HG02678 (cell line): ENCODE measurements at regions not wholly inside any gene's neighbourhood (a gene's known extent, or its start where the extent isn't known, plus 50 kb on each side); places are given as distances from the start of the nearest gene placed in this dataset.

Source experiments
- ATAC-seq: cut with Tn5 transposase; IDR thresholded peaks from one replicate; pipeline ENCODE4 v1.9.1; 2021; ENCODE audit warnings: mild to moderate bottlenecking, moderate library complexity; ENCODE audit not compliant: unreplicated experiment

GRCh38 chr13:89910166-89910565 is 1437.3 kb upstream of the MIR17HG start:
- no peak for ATAC-seq

GRCh38 chr13:89916551-89916950 is 1430.9 kb upstream of the MIR17HG start:
- no peak for ATAC-seq

DNA sequence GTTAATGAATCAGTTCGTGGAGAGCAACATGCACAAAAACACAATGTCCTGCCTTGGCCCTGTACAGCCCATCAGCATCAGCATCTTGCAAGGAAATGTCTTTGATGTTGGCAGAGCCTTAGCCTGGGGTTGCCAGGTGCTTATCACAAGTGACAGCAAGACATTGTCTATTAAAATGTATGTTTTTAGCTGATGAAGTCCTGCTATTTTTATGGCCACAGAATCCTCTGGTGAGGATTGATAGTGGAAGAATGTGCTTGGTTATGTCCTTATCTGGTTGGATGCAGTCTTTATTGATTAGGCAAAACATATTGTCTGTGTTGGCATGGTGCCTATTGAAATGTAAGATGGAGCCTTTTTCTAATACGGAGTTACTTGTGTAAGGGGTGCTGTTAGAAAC is 1427.0 kb upstream of the MIR17HG start:
- no peak for ATAC-seq

GRCh38 chr13:89923052-89923451 is 1424.4 kb upstream of the MIR17HG start:
- ATAC-seq = no peak

GRCh38 chr13:89923736-89924135 is 1423.8 kb upstream of the MIR17HG start:
- no peak for ATAC-seq

DNA sequence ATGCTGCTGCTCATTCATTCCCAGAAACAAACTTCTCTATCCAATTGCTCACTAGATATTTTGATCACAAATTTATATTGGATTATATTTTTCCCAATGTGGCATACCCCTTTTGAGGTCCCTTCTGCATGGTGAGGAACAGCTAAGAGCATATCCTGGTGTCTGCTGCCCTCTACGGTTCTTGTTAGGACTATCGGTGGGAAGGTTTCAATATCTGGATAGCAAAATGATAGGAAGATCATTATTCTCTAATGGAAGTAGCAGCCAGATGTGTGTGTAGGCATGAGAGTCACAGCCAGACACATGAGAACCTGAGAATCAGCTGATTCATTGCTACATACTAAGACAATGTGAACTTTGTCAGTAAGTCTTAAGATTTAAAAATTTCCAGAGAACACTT is 1422.4 kb upstream of the MIR17HG start:
- no peak for ATAC-seq

DNA sequence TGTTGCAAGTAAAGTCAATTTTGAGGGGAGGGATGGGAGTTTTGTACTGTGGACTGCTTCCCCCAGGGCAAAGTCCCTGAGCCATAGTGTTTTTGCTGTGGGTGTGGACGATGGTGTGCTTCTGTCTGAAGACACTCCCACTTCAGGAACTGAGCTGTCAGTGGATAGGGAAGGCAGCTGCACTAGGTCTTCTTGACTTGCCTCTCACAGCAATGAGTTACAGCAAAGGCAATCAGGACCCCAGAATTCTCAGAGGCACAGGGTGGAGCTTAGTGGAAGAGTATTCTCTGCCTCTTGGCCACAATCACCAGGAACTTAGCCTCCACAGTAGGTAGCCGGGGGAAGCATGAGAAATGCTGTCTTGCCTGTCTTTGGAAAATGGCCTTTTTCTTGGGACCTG is 1416.6 kb upstream of the MIR17HG start:
- no peak for ATAC-seq

DNA sequence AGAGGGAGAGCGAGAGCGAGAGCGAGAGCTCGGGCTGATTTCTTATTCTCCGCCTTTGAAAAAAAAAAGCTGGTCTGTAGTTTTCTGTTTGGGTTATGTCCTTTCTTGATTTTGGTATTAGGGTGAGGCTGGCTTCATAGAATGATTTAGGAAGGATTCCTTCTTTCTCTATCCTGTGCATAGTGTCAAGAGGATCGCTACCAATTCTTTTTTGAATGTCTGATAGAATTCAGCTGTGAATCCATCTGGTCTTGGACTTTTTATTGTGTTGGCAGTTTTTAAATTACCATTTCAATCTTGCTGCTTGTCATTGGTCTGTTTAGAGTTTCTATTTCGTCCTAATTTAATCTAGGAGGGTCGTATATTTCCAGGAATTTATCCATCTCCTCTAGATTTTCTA is 1414.6 kb upstream of the MIR17HG start:
- ATAC-seq = no peak

DNA sequence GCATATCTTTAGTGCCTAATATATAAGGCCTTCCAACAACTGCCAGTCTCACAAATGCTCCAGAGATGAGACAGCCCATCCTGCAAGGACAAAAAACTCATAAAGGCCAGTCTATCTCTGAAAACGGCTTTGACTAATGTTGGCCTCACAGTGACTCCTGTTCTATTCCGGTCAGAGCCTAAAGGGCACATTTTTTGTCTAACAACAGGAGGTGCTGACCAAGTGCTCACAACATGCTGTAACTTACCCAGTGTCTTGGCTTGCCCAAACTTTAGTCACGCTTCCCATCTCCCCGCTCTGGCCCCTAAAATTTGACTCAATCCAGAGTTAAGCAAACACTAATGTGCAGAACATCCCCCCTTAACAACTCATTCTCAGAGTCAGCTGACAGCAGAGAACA is 1411.2 kb upstream of the MIR17HG start:
- no peak for ATAC-seq

DNA sequence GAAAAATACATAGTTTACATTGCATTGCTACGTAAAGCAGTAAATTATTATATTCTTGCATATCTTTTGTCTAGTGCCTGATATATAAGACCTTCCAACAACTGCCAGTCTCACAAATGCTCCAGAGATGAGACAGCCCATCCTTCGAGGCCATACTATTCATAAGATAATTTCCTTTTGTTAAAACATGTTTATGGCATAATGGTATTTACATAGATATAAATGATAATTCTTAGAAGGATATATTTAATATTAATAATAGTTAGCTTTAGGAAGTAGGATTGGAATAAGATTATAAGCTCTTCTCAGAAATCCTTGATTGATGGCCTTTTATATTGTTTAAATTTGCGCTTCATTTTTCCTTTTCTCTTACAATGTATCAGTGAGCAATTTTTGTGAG is 1410.1 kb upstream of the MIR17HG start:
- no peak for ATAC-seq

- ATAC-seq = no peak
These were observed 1407.1 kb upstream of the MIR17HG start for GRCh38 chr13:89940383-89940782.

DNA sequence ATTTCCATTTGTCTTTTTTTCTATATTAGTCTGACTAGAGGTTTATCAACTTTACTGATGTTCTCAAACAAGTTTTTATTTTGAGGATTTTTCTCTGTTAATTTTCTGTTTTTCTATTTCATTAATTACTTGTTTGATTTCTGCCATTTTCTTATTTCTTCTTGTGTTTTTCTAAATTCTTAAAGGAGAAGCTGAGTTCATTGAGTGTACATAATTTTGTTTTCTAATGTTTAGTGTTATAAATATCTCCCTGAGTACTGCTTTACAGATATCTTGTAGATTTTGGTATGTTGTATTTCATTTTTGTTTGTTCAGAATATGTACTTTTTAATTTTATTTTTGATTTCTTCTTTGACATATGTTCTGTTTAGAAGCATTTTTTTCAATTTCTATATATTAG is 1404.3 kb upstream of the MIR17HG start:
- no peak for ATAC-seq

GRCh38 chr13:89950225-89950624 is 1397.3 kb upstream of the MIR17HG start:
- no peak for ATAC-seq

GRCh38 chr13:89951341-89951740 is 1396.1 kb upstream of the MIR17HG start:
- ATAC-seq = no peak

- no peak for ATAC-seq
These were observed 1393.9 kb upstream of the MIR17HG start for GRCh38 chr13:89953581-89953980.

- no peak for ATAC-seq
These were observed 1391.7 kb upstream of the MIR17HG start for GRCh38 chr13:89955773-89956172.

DNA sequence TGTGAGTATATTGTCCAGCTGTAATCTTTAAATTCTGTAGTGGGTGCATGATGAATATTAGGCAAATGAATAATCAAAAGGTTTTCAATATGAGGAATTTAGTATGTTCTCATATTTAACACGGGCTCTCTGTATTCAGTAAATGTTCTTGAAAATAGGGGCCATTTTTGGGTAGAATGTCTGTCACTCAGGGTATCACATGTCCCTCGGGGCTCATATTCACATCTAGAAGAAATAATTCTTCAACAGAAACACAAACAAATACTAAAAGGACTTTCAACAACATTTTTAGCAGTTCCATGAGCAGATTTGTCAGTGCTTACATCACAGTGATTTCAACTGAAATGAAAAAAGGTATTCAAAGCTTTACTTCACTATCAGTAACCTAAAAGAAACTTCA is 1388.4 kb upstream of the MIR17HG start:
- ATAC-seq = no peak

DNA sequence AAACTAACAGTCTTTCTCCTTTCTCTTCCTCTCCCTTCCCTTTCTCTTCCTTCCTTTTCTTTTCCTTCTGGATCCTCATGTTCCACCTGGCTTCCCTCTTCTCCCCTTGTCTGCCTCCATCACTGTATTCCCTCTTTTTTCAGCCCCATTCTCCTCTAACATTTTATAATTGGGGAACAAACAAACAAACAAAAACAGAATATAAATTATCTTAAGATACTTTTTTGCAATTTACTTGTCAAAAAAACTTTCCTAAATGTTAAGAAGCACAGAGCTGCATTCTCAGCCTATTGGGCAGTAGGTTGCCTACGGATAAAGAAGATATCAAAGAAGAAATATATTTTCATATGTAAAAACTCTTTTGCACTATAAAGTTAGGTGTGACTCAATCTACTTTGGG is 1382.2 kb upstream of the MIR17HG start:
- ATAC-seq = no peak

DNA sequence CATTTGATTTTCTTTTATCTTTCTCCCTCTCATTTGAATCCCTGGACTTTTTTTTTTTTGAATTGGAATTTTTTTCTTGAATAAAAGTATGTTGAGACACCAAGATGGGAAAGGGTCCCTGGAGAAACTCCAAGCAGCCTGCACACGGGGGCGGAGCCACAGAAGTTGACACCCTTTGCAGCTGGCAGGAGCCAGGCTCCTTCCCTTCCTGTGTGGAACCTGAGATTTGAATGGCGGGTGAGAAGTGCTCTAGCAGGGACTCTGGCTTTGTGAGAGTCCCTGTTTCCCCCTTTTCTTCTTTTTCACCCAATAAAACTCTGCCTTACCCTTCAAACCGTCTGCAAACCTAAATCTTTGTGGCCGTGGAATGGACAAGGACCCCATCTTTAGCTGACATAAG is 1381.0 kb upstream of the MIR17HG start:
- no peak for ATAC-seq

- no peak for ATAC-seq
These were observed 1379.8 kb upstream of the MIR17HG start for GRCh38 chr13:89967701-89968100.

DNA sequence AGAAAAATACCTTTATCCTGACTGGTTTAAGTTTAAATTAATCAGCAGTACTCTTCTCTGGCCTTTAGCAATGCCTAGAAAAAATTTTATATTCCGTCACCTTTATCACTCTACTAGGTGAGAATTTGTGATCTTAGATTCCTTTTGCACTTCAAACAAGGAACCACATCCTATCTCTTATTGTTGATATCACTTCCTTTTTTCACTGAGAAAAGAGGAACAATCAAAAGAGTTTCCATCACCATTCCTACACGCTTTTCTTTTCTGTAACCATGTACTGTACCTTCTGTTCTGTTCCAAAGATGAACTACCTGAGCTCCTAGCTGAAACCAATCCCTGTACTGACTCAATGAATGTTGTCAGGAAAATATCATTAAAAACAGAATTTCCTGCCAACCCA is 1379.0 kb upstream of the MIR17HG start:
- ATAC-seq = no peak

DNA sequence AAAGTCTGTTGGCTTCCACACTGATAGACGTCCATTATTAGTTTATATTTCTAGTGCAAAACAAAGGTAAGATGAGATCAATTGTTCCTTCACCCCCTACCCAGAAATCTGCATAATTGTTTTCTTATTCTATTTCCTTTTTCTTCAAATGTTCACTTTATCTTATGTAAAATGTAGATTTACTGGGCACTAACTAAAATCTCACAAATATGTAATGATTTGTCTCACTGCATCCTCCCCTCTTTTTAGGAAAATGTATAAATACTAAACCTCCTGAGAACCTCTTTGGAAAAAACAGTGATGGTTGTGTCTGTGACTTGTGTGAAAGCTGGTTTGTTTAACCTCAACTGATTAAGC is 1377.2 kb upstream of the MIR17HG start:
- no peak for ATAC-seq

- no peak for ATAC-seq
These were observed 1370.3 kb upstream of the MIR17HG start for GRCh38 chr13:89977203-89977602.

DNA sequence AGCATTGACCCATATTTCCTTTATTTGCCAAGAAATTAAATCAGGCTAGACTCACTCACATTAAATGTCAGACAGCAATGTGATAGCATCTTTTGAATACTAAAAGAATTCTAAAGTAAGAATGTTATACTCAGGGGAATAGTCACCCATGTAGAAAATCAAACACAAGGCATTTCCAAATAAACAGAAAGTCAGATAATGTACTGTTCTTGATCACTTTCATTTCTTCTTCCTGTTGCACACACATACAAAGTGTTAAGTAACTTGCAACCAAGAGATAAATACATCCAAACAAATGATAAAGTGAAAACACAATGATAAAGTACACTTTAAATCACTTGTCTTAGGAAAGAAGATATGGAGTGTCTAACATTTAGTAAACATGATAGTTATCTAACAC is 1366.6 kb upstream of the MIR17HG start:
- no peak for ATAC-seq
